Femur (tissue), 1 donor: ENCODE measurements at regions not wholly inside any gene's neighbourhood (a gene's known extent, or its start where the extent isn't known, plus 50 kb on each side); places are given as distances from the start of the nearest gene placed in this dataset.

ENCODE experiments used
- DNase-seq: peaks from one replicate; pipeline ENCODE4 v3.0.0-alpha.2; 2017

DNA sequence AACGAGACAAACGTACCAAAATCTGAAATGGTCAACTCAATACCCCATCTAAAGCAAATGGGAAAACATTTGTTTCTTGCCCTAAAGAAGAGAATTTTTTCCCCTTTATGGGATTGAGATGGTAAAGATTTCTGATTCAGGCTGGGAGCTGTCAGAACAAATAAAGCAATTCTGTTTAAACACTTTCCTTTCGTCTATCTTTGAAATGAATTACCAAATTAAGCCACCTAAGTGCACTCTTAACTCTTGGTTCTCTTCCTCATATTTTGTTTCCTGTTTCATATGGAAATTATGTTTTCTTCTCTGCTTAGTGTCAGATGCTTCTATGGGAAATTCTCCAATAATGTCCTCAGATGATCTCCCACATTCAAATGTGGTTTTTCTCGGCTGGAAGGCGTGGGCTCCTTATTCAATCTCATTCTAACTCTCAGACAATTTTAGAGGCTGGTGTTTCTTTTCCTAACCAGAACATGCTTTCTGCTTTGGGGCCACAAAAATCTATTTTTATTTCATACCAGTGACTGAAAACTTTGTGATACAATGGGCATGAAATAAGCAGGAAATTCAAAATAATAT lies 50.3 kb upstream of the HPF1 start:
- no peak for DNase-seq
